Gastroesophageal sphincter (tissue), 3 donors: ENCODE measurements at regions not wholly inside any gene's neighbourhood (a gene's known extent, or its start where the extent isn't known, plus 50 kb on each side); places are given as distances from the start of the nearest gene placed in this dataset.

ENCODE experiments used
- POLR2A ChIP-seq, 2 donors: fragments of 450-650 bp; IDR thresholded peaks; one replicate each; pipeline ENCODE4 v1.6.1; 2017; ENCODE audit warnings: antibody characterized with exemption in 2 of 2, mild to moderate bottlenecking in 2 of 2, moderate library complexity in 1 of 2
- TF ChIP-seq, protein P1 (sequence below), 4 experiments: fragments of 200-600 bp in 2 of 4; fragments of 450-650 bp in 2 of 4; sonication (generic) in 1 of 4; IDR thresholded peaks; one replicate each; pipeline ENCODE4 v1.5.1; 2017 to 2019; ENCODE audit warnings: antibody characterized with exemption in 4 of 4, mild to moderate bottlenecking in 2 of 4, moderate library complexity in 2 of 4

DNA sequence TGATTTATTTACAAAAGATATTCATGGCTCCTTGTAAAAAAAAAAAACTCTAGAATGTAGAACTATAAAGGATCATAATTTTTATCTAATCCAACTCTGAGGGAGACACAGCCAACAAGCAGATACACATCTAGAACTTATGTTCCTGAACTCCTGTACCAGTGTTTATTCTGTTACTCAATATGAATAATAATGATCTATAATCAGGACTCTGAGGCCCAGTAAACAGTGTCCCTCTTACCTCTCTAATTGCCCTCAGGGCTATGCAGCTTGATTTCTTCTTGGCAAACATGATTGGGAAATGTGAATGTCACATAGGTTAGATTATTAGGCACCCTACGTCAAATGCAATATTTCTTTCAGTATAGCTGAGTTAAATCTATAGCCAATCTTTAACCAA, 391.6 kb upstream of the RPS23 start:
- TF ChIP-seq, protein P1, sequence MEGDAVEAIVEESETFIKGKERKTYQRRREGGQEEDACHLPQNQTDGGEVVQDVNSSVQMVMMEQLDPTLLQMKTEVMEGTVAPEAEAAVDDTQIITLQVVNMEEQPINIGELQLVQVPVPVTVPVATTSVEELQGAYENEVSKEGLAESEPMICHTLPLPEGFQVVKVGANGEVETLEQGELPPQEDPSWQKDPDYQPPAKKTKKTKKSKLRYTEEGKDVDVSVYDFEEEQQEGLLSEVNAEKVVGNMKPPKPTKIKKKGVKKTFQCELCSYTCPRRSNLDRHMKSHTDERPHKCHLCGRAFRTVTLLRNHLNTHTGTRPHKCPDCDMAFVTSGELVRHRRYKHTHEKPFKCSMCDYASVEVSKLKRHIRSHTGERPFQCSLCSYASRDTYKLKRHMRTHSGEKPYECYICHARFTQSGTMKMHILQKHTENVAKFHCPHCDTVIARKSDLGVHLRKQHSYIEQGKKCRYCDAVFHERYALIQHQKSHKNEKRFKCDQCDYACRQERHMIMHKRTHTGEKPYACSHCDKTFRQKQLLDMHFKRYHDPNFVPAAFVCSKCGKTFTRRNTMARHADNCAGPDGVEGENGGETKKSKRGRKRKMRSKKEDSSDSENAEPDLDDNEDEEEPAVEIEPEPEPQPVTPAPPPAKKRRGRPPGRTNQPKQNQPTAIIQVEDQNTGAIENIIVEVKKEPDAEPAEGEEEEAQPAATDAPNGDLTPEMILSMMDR (IDR thresholded peaks at IDR 0.05) = no peak
- no peak for TF ChIP-seq POLR2A (IDR thresholded peaks at IDR 0.05)
